ENCODE measurements at regions not wholly inside any gene's neighbourhood (a gene's known extent, or its start where the extent isn't known, plus 50 kb on each side); places are given as distances from the start of the nearest gene placed in this dataset.

GRCh38 chr20:48523191-48523995 lies 304.4 kb downstream of the PREX1 start:
- ChIA-PET POLR2A (no interaction called here), CTCF (ENCODE audit: low intra/inter-chr PET ratio, low total read pairs) (no interaction called here)
- peak; percentile 76 for FAIRE-seq
- peaks cover 7% of the 10 kb centered on the region; the same call in 1 of the 2 replicates for H4K20me1 ChIP-seq (ENCODE audit: insufficient read depth, low read length)
- H3K4me2 ChIP-seq (ENCODE audit: low read depth, low read length) = no peak overlapping the region
- H3K27ac ChIP-seq (ENCODE audit: extremely low read length, insufficient read depth, low read length) = no peak overlapping the region
- H3K27me3 ChIP-seq (ENCODE audit: control insufficient read depth in 1 of 2, insufficient read depth in 2 of 2, low read length in 2 of 2) = peaks cover 0 to 1% of the 10 kb centered on the region in 2 experiments; a peak in 2 of 5 replicates
- H3K9ac ChIP-seq (ENCODE audit: insufficient read depth, low read depth, low read length) = no peak overlapping the region
- WGBS (ENCODE audit: low lambda C conversion rate) = 55% methylated on average over 6 of the region's 6 CpGs
- no peaks in the 10 kb centered on the region for H3K9me3 ChIP-seq (ENCODE audit: low read length)
- no peak overlapping the region for H3K4me3 ChIP-seq (replicated peaks in 1 of 3; ENCODE audit: insufficient read depth in 1 of 3, low read depth in 2 of 3, low read length in 3 of 3)
- H3K79me2 ChIP-seq (ENCODE audit: insufficient read depth, low read length) = no peaks in the 10 kb centered on the region
- H3K36me3 ChIP-seq (replicated peaks in 1 of 2; ENCODE audit: control insufficient read depth in 1 of 2, insufficient read depth in 2 of 2, low read length in 2 of 2) = no peaks in the 10 kb centered on the region
- no TSS peak for BruUV-seq (replicated peaks)
- peak; percentile 95 for ATAC-seq
- H2AFZ ChIP-seq (ENCODE audit: low read length) = no peak overlapping the region
- peak; percentile 82 for DNase-seq (ENCODE audit: low spot score)
- in situ Hi-C loops (cut with HindIII; ENCODE audit: extremely low pct_ligation_motif_present, low pct_unique_long_range_greater_than_20kb) (no loop called here), intact Hi-C loops (cut with micrococcal nuclease; ENCODE audit: unreplicated experiment) (no loop called here)
- H3K4me1 ChIP-seq (ENCODE audit: insufficient read depth, low read length) = no peaks in the 10 kb centered on the region
- TF ChIP-seq HNRNPH1 (optimal IDR thresholded peaks at IDR 0.05; ENCODE audit: low read depth, low read length) = no peak
- TF ChIP-seq SP5 (CRISPR knock-in tag; IDR thresholded peaks at IDR 0.05; ENCODE audit: borderline replicate concordance, low read depth) = peak; percentile 42; the same call in 1 of the 2 replicates
- TF ChIP-seq REPIN1 (CRISPR knock-in tag; IDR thresholded peaks at IDR 0.05; ENCODE audit: borderline replicate concordance, low read depth) = peak; percentile 73; the same call in 1 of the 2 replicates
- TF ChIP-seq SMAD3 (CRISPR knock-in tag; IDR thresholded peaks at IDR 0.05) = peak; percentile 99
- peak; percentile 86; the same call in 1 of the 2 replicates for TF ChIP-seq ZNF841 (CRISPR knock-in tag; IDR thresholded peaks at IDR 0.05; ENCODE audit: borderline replicate concordance)
- TF ChIP-seq YEATS2 (CRISPR knock-in tag; IDR thresholded peaks at IDR 0.05; ENCODE audit: borderline replicate concordance) = peak; percentile 74; the same call in 1 of the 2 replicates
- no peak for TF ChIP-seq PLRG1 (conservative IDR thresholded peaks at IDR 0.05)
- no peak for TF ChIP-seq GLMP (CRISPR knock-in tag; IDR thresholded peaks at IDR 0.05; ENCODE audit: borderline replicate concordance)
- TF ChIP-seq STAT5B (CRISPR knock-in tag; IDR thresholded peaks at IDR 0.05) = peak; percentile 98
- TF ChIP-seq ZBTB40 (IDR thresholded peaks at IDR 0.05) = no peak
- TF ChIP-seq ZBTB40 (CRISPR knock-in tag; IDR thresholded peaks at IDR 0.05) = peak; percentile 47; the same call in 1 of the 2 replicates
- TF ChIP-seq ZZZ3 (CRISPR knock-in tag; IDR thresholded peaks at IDR 0.05; ENCODE audit: borderline replicate concordance) = no peak
- TF ChIP-seq SP4 (CRISPR knock-in tag; IDR thresholded peaks at IDR 0.05) = 0 out of 2 replicates have a peak, but pooled peaks have one; percentile 36
- no peak for TF ChIP-seq MBD4 (IDR thresholded peaks at IDR 0.05; ENCODE audit: borderline replicate concordance, low read length)
- TF ChIP-seq ZNF160 (CRISPR knock-in tag; IDR thresholded peaks at IDR 0.05) = peak; percentile 57; the same call in 1 of the 2 replicates
